Peyer's patch (tissue), 4 donors: ENCODE measurements at regions not wholly inside any gene's neighbourhood (a gene's known extent, or its start where the extent isn't known, plus 50 kb on each side); places are given as distances from the start of the nearest gene placed in this dataset.

Experiments
- DNase-seq, 3 donors: peaks; one replicate each; pipeline ENCODE4 v3.0.0-alpha.2; 2017 to 2019
- H3K27ac ChIP-seq, 4 donors: fragments of 200-600 bp; sonication (generic); one replicate each; pipeline ENCODE4 v1.5.1; 2016 to 2019
- H3K27me3 ChIP-seq, 2 donors: fragments of 200-600 bp; sonication (generic); one replicate each; pipeline ENCODE4 v1.5.1; 2019
- H3K36me3 ChIP-seq, 3 donors: fragments of 200-600 bp; sonication (generic); one replicate each; pipeline ENCODE4 v1.5.1; 2016 to 2019
- H3K4me1 ChIP-seq, 4 donors: fragments of 200-600 bp; sonication (generic); one replicate each; pipeline ENCODE4 v1.5.1; 2016 to 2019
- H3K4me3 ChIP-seq, 4 donors: fragments of 200-600 bp; sonication (generic); 1 replicate in 3 of 4; 2 replicates in 1 of 4; pipeline ENCODE4 v1.5.1; 2016 to 2019; ENCODE audit warnings: mild to moderate bottlenecking in 1 of 4
- H3K9me3 ChIP-seq, 4 donors: fragments of 200-600 bp; sonication (generic); one replicate each; pipeline ENCODE4 v1.5.1; 2016 to 2019; ENCODE audit warnings: mild to moderate bottlenecking in 1 of 4
- POLR2A ChIP-seq, 2 donors: fragments of 450-650 bp; IDR thresholded peaks; one replicate each; pipeline ENCODE4 v1.5.1; 2017; ENCODE audit warnings: antibody characterized with exemption in 2 of 2, mild to moderate bottlenecking in 2 of 2, moderate library complexity in 2 of 2
- TF ChIP-seq, protein P1 (sequence below), 6 experiments: fragments of 450-650 bp in 4 of 6; fragments of 200-600 bp in 2 of 6; sonication (generic) in 1 of 6; IDR thresholded peaks; one replicate each; pipeline ENCODE4 v1.5.1; 2017 to 2019; ENCODE audit warnings: antibody characterized with exemption in 6 of 6, mild to moderate bottlenecking in 3 of 6, moderate library complexity in 1 of 6

- H3K27ac ChIP-seq: no peak overlapping the region
- no peaks in the 10 kb centered on the region for H3K9me3 ChIP-seq
- H3K4me3 ChIP-seq: no peak overlapping the region
- no peaks in the 10 kb centered on the region for H3K27me3 ChIP-seq
- H3K36me3 ChIP-seq: no peaks in the 10 kb centered on the region
- H3K4me1 ChIP-seq: no peaks in the 10 kb centered on the region
- no peak for DNase-seq
- TF ChIP-seq POLR2A (IDR thresholded peaks at IDR 0.05): no peak
- TF ChIP-seq, protein P1, sequence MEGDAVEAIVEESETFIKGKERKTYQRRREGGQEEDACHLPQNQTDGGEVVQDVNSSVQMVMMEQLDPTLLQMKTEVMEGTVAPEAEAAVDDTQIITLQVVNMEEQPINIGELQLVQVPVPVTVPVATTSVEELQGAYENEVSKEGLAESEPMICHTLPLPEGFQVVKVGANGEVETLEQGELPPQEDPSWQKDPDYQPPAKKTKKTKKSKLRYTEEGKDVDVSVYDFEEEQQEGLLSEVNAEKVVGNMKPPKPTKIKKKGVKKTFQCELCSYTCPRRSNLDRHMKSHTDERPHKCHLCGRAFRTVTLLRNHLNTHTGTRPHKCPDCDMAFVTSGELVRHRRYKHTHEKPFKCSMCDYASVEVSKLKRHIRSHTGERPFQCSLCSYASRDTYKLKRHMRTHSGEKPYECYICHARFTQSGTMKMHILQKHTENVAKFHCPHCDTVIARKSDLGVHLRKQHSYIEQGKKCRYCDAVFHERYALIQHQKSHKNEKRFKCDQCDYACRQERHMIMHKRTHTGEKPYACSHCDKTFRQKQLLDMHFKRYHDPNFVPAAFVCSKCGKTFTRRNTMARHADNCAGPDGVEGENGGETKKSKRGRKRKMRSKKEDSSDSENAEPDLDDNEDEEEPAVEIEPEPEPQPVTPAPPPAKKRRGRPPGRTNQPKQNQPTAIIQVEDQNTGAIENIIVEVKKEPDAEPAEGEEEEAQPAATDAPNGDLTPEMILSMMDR (IDR thresholded peaks at IDR 0.05): no peak
Observed at GRCh38 chr19:31570718-31571117, 221.5 kb upstream of the TSHZ3 start.

DNA sequence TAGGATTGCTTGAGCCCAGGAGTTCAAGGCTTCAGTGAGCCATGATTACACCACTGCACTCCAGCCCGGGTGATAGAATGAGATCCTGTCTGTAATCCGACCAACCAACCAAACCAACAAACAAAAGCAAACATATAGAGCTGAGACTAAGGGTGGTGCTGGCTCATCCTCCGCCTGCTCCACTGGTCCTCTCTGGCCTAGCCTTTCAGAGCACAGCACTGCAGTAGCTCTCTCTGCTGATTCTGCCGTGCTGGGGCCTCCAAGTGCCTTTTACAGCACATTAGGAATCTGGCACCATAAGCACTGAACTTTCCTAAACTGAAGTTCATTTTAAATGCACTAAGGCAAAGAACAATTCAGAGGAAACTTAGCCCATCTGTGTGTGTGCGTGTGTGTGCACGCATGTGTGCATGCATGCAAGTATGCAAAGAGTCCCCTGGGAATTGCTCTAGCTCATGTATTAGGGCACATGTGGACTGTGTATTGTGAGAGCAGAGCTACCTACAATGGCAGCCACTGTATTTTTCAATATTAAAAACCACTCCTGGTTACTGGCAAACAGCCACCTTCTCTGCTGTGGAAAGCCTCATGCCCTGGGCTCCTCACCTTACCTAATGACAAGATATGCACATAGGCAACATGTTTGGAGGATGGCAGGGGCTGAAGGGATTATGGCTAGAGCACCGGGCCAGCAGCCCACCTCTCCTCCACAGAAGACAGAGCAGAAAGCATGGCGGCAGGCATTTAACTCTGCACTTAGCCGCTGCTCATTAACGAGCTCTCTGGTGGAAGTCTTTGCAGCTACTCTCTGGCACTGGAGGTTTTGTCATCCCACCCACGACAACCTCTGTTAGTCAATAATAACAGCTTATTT, 223.1 kb upstream of the TSHZ3 start:
- TF ChIP-seq POLR2A (IDR thresholded peaks at IDR 0.05): no peak
- TF ChIP-seq, protein P1 (IDR thresholded peaks at IDR 0.05): no peak
- no peaks in the 10 kb centered on the region for H3K36me3 ChIP-seq
- no peaks in the 10 kb centered on the region for H3K27me3 ChIP-seq
- no peak overlapping the region for H3K4me3 ChIP-seq
- DNase-seq: no peak
- H3K27ac ChIP-seq: no peak overlapping the region
- H3K9me3 ChIP-seq: no peaks in the 10 kb centered on the region
- no peaks in the 10 kb centered on the region for H3K4me1 ChIP-seq

DNA sequence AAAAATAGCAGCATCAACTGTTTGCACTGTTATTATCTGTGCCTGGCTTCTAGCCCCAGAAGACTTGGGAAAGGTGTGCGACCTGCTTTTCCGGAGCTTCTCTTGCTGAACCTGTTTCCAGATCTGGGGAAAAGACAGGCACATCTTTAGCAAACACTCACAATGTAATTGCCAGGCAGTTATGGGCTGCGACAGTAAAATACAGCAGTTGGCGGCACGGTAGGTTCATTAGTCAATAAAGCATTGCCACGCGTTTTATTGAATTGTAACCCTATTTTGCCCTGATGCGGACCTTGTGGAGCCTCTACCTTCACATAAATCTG, 223.7 kb upstream of the TSHZ3 start:
- no peaks in the 10 kb centered on the region for H3K27me3 ChIP-seq
- H3K4me1 ChIP-seq: no peaks in the 10 kb centered on the region
- no peak for TF ChIP-seq POLR2A (IDR thresholded peaks at IDR 0.05)
- TF ChIP-seq, protein P1 (IDR thresholded peaks at IDR 0.05): no peak
- no peaks in the 10 kb centered on the region for H3K9me3 ChIP-seq
- DNase-seq: no peak
- no peak overlapping the region for H3K27ac ChIP-seq
- H3K36me3 ChIP-seq: no peaks in the 10 kb centered on the region
- H3K4me3 ChIP-seq: no peak overlapping the region

- Histone ChIP-seq H3K4me3 (no peak overlapping the region), H3K4me1 (no peaks in the 10 kb centered on the region), H3K9me3 (peaks cover 0 to 5% (median 0%) of the 10 kb centered on the region in 4 donors), H3K36me3 (no peaks in the 10 kb centered on the region), H3K27ac (no peak overlapping the region), H3K27me3 (no peaks in the 10 kb centered on the region)
- DNase-seq: no peak
- no peak for TF ChIP-seq POLR2A (IDR thresholded peaks at IDR 0.05)
- TF ChIP-seq, protein P1 (IDR thresholded peaks at IDR 0.05): no peak
Observed at GRCh38 chr19:31574251-31574973, 225.2 kb upstream of the TSHZ3 start.

GRCh38 chr19:31575846-31576335, 226.7 kb upstream of the TSHZ3 start:
- H3K27me3 ChIP-seq: no peaks in the 10 kb centered on the region
- TF ChIP-seq, protein P1 (IDR thresholded peaks at IDR 0.05): no peak
- TF ChIP-seq POLR2A (IDR thresholded peaks at IDR 0.05): no peak
- peaks cover 0 to 5% (median 0%) of the 10 kb centered on the region in 4 donors for H3K9me3 ChIP-seq
- H3K4me1 ChIP-seq: no peaks in the 10 kb centered on the region
- no peak overlapping the region for H3K27ac ChIP-seq
- H3K4me3 ChIP-seq: no peak overlapping the region
- H3K36me3 ChIP-seq: no peaks in the 10 kb centered on the region
- DNase-seq: no peak
